IMR-90 (cell line): ENCODE measurements at regions not wholly inside any gene's neighbourhood (a gene's known extent, or its start where the extent isn't known, plus 50 kb on each side); places are given as distances from the start of the nearest gene placed in this dataset.

Experiments
- ATAC-seq: fragments of 200-7000 bp; cut with Tn5 transposase; 2 replicates; pipeline ENCODE4 v1.9.1; 2020; ENCODE audit warnings: low read depth, mild to moderate bottlenecking, moderate library complexity
- BruUV-seq: library from RNA; stranded (reverse); fragments of 400-500 nt; replicated peaks from 2 replicates; lab custom pipeline; 2021; lab: Mats Ljungman, UMichigan
- CTCF ChIA-PET: fragments of 300-600 bp; formaldehyde crosslinking; extraction: SDS; loops from one replicate; lab custom pipeline; 2021; ENCODE audit warnings: antibody characterized with exemption; lab: Yijun Ruan, JAX
- POLR2A ChIA-PET: fragments of 300-600 bp; sonication (Branson Sonifier 250); formaldehyde crosslinking; loops from one replicate; lab custom pipeline; 2022; ENCODE audit warnings: antibody characterized with exemption; ENCODE audit not compliant: unreplicated experiment; lab: Charles Lee
- DNase-seq: peaks from one replicate; pipeline ENCODE4 v3.0.0; 2013
- H2AFZ ChIP-seq: replicated peaks from 2 replicates; pipeline ENCODE3; 2013; ENCODE audit warnings: low read length, mild to moderate bottlenecking; ENCODE audit not compliant: poor library complexity
- H2AK5ac ChIP-seq: 2 replicates; pipeline ENCODE4 v1.6.1; 2013; ENCODE audit warnings: low read depth, low read length, inconsistent platforms
- H2AK9ac ChIP-seq: replicated peaks from 2 replicates; pipeline ENCODE3; 2013; ENCODE audit warnings: mild to moderate bottlenecking, low read depth, low read length, moderate library complexity; ENCODE audit not compliant: poor library complexity
- H2BK120ac ChIP-seq: 2 replicates; pipeline ENCODE4 v1.6.1; 2013; ENCODE audit warnings: low read depth, low read length, inconsistent platforms
- H2BK15ac ChIP-seq: 3 replicates; pipeline ENCODE4 v1.6.1; 2013; ENCODE audit warnings: low read depth, low read length, inconsistent platforms
- H2BK20ac ChIP-seq: 2 replicates; pipeline ENCODE4 v1.6.1; 2013; ENCODE audit warnings: low read depth, mild to moderate bottlenecking, inconsistent platforms, low read length, moderate library complexity
- H2BK5ac ChIP-seq: 2 replicates; pipeline ENCODE4 v1.6.1; 2013; ENCODE audit warnings: mild to moderate bottlenecking, low read depth, low read length, inconsistent platforms; ENCODE audit not compliant: poor library complexity, severe bottlenecking
- H3K14ac ChIP-seq: replicated peaks from 2 replicates; pipeline ENCODE4 v1.6.1; 2013; ENCODE audit warnings: low read depth, low read length, inconsistent platforms
- H3K18ac ChIP-seq: 2 replicates; pipeline ENCODE4 v1.6.1; 2013; ENCODE audit warnings: low read depth, low read length, control low read depth
- H3K23ac ChIP-seq: 2 replicates; pipeline ENCODE4 v1.6.1; 2013; ENCODE audit warnings: low read depth, low read length, inconsistent platforms
- H3K27ac ChIP-seq: 2 replicates; pipeline ENCODE4 v1.5.1; 2013; ENCODE audit warnings: mild to moderate bottlenecking, control low read depth, low read length; ENCODE audit not compliant: insufficient read depth
- H3K27me3 ChIP-seq: 2 replicates; pipeline ENCODE4 v1.6.1; 2013; ENCODE audit warnings: low read length; ENCODE audit not compliant: control insufficient read depth, insufficient read depth
- H3K36me3 ChIP-seq: 2 replicates; pipeline ENCODE4 v1.6.1; 2013; ENCODE audit warnings: low read length, mixed read lengths; ENCODE audit not compliant: control insufficient read depth, insufficient read depth
- H3K4ac ChIP-seq: 2 replicates; pipeline ENCODE4 v1.6.1; 2013; ENCODE audit warnings: low read depth, low read length, inconsistent platforms
- H3K4me1 ChIP-seq: 2 replicates; pipeline ENCODE4 v1.6.1; 2013; ENCODE audit warnings: low read length, mixed read lengths; ENCODE audit not compliant: control insufficient read depth, insufficient read depth
- H3K4me2 ChIP-seq: 2 replicates; pipeline ENCODE4 v1.6.1; 2013; ENCODE audit warnings: low read depth, mild to moderate bottlenecking, control low read depth, low read length, moderate library complexity
- H3K4me3 ChIP-seq: 2 replicates; pipeline ENCODE4 v1.5.1; 2013; ENCODE audit warnings: low read depth, mild to moderate bottlenecking, control low read depth, low read length, moderate library complexity; ENCODE audit not compliant: insufficient read depth
- H3K56ac ChIP-seq: 2 replicates; pipeline ENCODE4 v1.6.1; 2013; ENCODE audit warnings: low read length, inconsistent platforms; ENCODE audit not compliant: insufficient read depth; ENCODE audit errors: extremely low read depth
- H3K79me1 ChIP-seq, 2 experiments: 2 replicates each; pipeline ENCODE4 v1.6.1; 2013; ENCODE audit warnings: low read length in 2 of 2, inconsistent platforms in 1 of 2, low read depth in 1 of 2
- H3K9ac ChIP-seq: 2 replicates; pipeline ENCODE4 v1.6.1; 2013; ENCODE audit warnings: low read depth, low read length, control low read depth
- H3K9me1 ChIP-seq: 2 replicates; pipeline ENCODE4 v1.6.1; 2013; ENCODE audit warnings: low read length, inconsistent platforms; ENCODE audit not compliant: insufficient read depth
- H3K9me3 ChIP-seq: 2 replicates; pipeline ENCODE4 v1.6.1; 2013; ENCODE audit warnings: low read length; ENCODE audit not compliant: control insufficient read depth, insufficient read depth
- H4K20me1 ChIP-seq: 2 replicates; pipeline ENCODE4 v1.6.1; 2013; ENCODE audit warnings: low read length, inconsistent platforms; ENCODE audit not compliant: insufficient read depth
- H4K5ac ChIP-seq: 2 replicates; pipeline ENCODE4 v1.6.1; 2013; ENCODE audit warnings: mild to moderate bottlenecking, low read depth, low read length, control low read depth
- H4K8ac ChIP-seq, 2 experiments: 2 replicates each; pipeline ENCODE4 v1.6.1; 2013; ENCODE audit warnings: low read depth in 2 of 2, low read length in 2 of 2, control low read depth in 1 of 2, inconsistent platforms in 1 of 2
- H4K91ac ChIP-seq: 2 replicates; pipeline ENCODE4 v1.6.1; 2013; ENCODE audit warnings: low read depth, low read length, inconsistent platforms; ENCODE audit not compliant: insufficient read depth
- BHLHE40 ChIP-seq: fragments of 150-350 bp; IDR thresholded peaks from 2 replicates; pipeline ENCODE4 v1.6.1; 2016; ENCODE audit warnings: mild to moderate bottlenecking, low read depth, low read length
- CEBPB ChIP-seq: IDR thresholded peaks from 2 replicates; pipeline ENCODE4 v1.6.1; 2012; ENCODE audit warnings: low read depth, low read length, improper control_type of control experiment
- CHD1 ChIP-seq: IDR thresholded peaks from 2 replicates; pipeline ENCODE4 v1.6.1; 2012; ENCODE audit warnings: low read depth, low read length, improper control_type of control experiment
- CTCF ChIP-seq: conservative IDR thresholded peaks from 2 replicates; pipeline ENCODE4 v1.5.1; 2012; ENCODE audit warnings: mild to moderate bottlenecking, low read depth, low read length, improper control_type of control experiment
- ELK1 ChIP-seq: fragments of 150-350 bp; IDR thresholded peaks from 2 replicates; pipeline ENCODE4 v1.6.1; 2016; ENCODE audit warnings: low read depth, mild to moderate bottlenecking, low read length, moderate library complexity, borderline replicate concordance
- FOS ChIP-seq: fragments of 150-350 bp; IDR thresholded peaks from 2 replicates; pipeline ENCODE4 v1.6.1; 2016; ENCODE audit warnings: low read depth, low read length
- MAFK ChIP-seq: IDR thresholded peaks from 2 replicates; pipeline ENCODE4 v1.6.1; 2012; ENCODE audit warnings: low read depth, low read length, improper control_type of control experiment
- MAZ ChIP-seq: IDR thresholded peaks from 2 replicates; pipeline ENCODE4 v1.6.1; 2012; ENCODE audit warnings: low read depth, mild to moderate bottlenecking, low read length, improper control_type of control experiment, moderate library complexity, borderline replicate concordance
- MXI1 ChIP-seq: IDR thresholded peaks from 2 replicates; pipeline ENCODE4 v1.6.1; 2012; ENCODE audit warnings: low read depth, mild to moderate bottlenecking, low read length, moderate library complexity, borderline replicate concordance
- NFE2L2 ChIP-seq: fragments of 150-350 bp; IDR thresholded peaks from 2 replicates; pipeline ENCODE4 v1.6.1; 2016; ENCODE audit warnings: low read depth, mild to moderate bottlenecking, low read length
- POLR2A ChIP-seq: IDR thresholded peaks from 2 replicates; pipeline ENCODE4 v1.6.1; 2012; ENCODE audit warnings: mild to moderate bottlenecking, low read depth, low read length
- RAD21 ChIP-seq: IDR thresholded peaks from 2 replicates; pipeline ENCODE4 v1.6.1; 2012; ENCODE audit warnings: low read length, improper control_type of control experiment
- RCOR1 ChIP-seq: IDR thresholded peaks from 2 replicates; pipeline ENCODE4 v1.6.1; 2012; ENCODE audit warnings: mild to moderate bottlenecking, low read length, improper control_type of control experiment; ENCODE audit not compliant: insufficient replicate concordance
- RFX5 ChIP-seq: IDR thresholded peaks from 2 replicates; pipeline ENCODE4 v1.8.0; 2012; ENCODE audit warnings: low read depth, mild to moderate bottlenecking, low read length, moderate library complexity
- SMC3 ChIP-seq: fragments of 150-350 bp; IDR thresholded peaks from 2 replicates; pipeline ENCODE4 v1.6.1; 2016; ENCODE audit warnings: low read depth, mild to moderate bottlenecking, antibody characterized with exemption, low read length, moderate library complexity
- USF2 ChIP-seq: fragments of 150-350 bp; IDR thresholded peaks from 2 replicates; pipeline ENCODE4 v1.6.1; 2017; ENCODE audit warnings: mild to moderate bottlenecking, antibody characterized with exemption, low read length, low read depth
- dilution Hi-C: fragments of 300-500 bp; cut with HindIII; formaldehyde crosslinking; loops from one replicate; pipeline ENCODE4 v1.14.3; 2018; ENCODE audit warnings: low sequenced_read_pairs; ENCODE audit not compliant: unreplicated experiment
- in situ Hi-C: fragments of 300-500 bp; cut with MboI; formaldehyde crosslinking; loops from 3 replicates; pipeline ENCODE4 v1.14.3; 2019; ENCODE audit warnings: low sequenced_read_pairs, inconsistent platforms, mixed read lengths
- intact Hi-C: fragments of 100-400 bp; cut with micrococcal nuclease; formaldehyde crosslinking; loops from 2 replicates; pipeline ENCODE4 v1.10.0; 2022

- Histone ChIP-seq H2BK120ac (no peak overlapping the region), H4K8ac (no peak overlapping the region), H3K79me1 (no peaks in the 10 kb centered on the region), H3K23ac (no peak overlapping the region), H4K20me1 (no peaks in the 10 kb centered on the region), H3K9ac (no peak overlapping the region), H4K91ac (no peak overlapping the region), H4K5ac (no peak overlapping the region), H3K14ac (no peak overlapping the region), H3K27ac (no peak overlapping the region), H3K9me1 (no peaks in the 10 kb centered on the region), H3K4ac (no peak overlapping the region), H2AK5ac (no peak overlapping the region), H3K27me3 (peaks cover 2% of the 10 kb centered on the region; the same call in 1 of the 2 replicates), H2BK5ac (no peak overlapping the region), H2AFZ (no peak overlapping the region), H3K36me3 (no peaks in the 10 kb centered on the region), H2BK15ac (no peak overlapping the region), H3K18ac (no peak overlapping the region), H3K4me2 (no peak overlapping the region), H3K4me3 (no peak overlapping the region), H3K56ac (no peak overlapping the region), H2AK9ac (no peak overlapping the region), H3K4me1 (no peaks in the 10 kb centered on the region), H3K9me3 (no peaks in the 10 kb centered on the region), H2BK20ac (no peak overlapping the region)
- POLR2A ChIA-PET: no interaction called here
- intact Hi-C loops: no loop called here
- in situ Hi-C loops: no loop called here
- dilution Hi-C loops: no loop called here
- ATAC-seq (no peak), DNase-seq (no peak)
- TF ChIP-seq BHLHE40 (no peak), MXI1 (no peak), RAD21 (no peak), CTCF (no peak), MAFK (no peak), MAZ (no peak), CEBPB (no peak), SMC3 (no peak), CHD1 (no peak), ELK1 (no peak), NFE2L2 (no peak), FOS (no peak), RFX5 (no peak), RCOR1 (no peak), POLR2A (no peak), USF2 (no peak)
- BruUV-seq: no TSS peak
- CTCF ChIA-PET: no interaction called here
These were observed 201.9 kb upstream of the DTNBP1 start for GRCh38 chr6:15864708-15865062.
